ENCODE measurements at regions not wholly inside any gene's neighbourhood (a gene's known extent, or its start where the extent isn't known, plus 50 kb on each side); places are given as distances from the start of the nearest gene placed in this dataset.

DNA sequence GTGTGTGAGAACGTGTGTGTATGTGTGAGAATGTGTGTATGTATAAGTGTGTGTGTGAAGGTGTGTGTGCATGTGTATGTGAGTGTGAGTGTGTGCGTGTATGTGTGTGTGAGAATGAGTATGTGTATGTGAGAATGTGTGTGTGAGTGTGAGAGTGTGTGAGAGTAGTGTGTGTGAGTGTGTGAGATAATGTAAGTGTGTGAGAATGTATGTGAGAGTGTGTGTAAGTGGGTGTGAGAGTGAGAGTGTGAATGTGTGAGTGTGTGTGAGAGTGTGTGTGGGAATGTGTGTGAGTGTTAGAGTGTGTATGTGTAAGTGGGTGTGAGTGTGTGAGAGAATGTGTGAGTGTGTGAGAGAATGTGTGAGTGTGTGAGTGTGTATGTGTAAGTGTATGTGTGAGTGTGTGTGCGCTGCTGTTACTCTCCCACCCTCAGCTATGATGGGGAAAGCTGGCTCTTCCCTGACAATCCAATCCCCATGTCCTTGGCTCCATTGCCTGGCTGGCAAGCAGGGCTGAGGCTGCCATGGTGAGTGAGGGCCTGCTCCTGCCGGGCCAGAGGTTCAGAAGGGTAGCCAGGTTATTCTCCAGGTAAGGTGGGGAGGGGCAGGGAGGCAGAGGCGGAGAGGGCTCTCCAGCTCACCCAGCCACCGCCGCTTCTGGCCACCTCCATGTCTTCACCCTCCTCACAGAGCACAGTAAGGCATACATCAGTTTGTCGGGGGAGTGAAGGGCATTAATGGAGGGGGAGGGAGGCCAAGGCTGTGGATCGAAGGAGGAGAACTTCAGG lies 72.6 kb upstream of the PCBD1 start:
- intact Hi-C loops (cut with micrococcal nuclease): no loop called here

DNA sequence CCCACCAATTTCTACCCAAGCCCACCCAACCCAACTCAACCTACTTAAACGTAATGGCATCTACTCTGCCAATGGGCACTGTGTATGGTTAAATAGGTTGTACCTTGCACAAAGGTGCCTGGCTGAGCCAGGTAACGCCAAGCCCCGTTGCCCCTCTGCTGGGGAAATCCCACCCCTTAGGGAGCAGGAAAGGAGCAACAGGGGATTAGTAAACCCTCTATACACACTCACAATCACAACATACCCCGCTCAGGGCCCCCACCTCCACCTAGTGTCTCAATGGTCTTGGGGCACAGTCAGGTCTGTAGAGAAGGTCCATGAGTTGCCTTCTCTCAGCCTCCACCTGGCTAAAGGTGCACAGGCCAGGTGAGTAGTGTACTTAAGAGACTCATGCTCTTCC lies 74.3 kb upstream of the PCBD1 start:
- Histone ChIP-seq H3K9me3 (ENCODE audit: control insufficient read depth in 1 of 2, insufficient read depth in 1 of 2, low read depth in 1 of 2, low read length in 2 of 2) (no peaks in the 10 kb centered on the region), H3K9me2 (ENCODE audit: insufficient read depth) (no peaks in the 10 kb centered on the region), H3K4me2 (ENCODE audit: low read length) (no peak overlapping the region), H2AFZ (ENCODE audit: low read depth, low read length, poor library complexity, severe bottlenecking) (no peak overlapping the region), H3K36me3 (ENCODE audit: control insufficient read depth in 1 of 2, insufficient read depth in 2 of 2, low read length in 2 of 2) (no peaks in the 10 kb centered on the region), H4K20me1 (ENCODE audit: insufficient read depth) (no peaks in the 10 kb centered on the region), H3K4me3 (replicated peaks in 1 of 2; ENCODE audit: low read depth in 1 of 2, low read length in 2 of 2) (no peak overlapping the region), H3K27me3 (ENCODE audit: insufficient read depth, low read length) (peaks cover 14% of the 10 kb centered on the region), H3K79me2 (ENCODE audit: insufficient read depth, low read length) (no peaks in the 10 kb centered on the region), H3K27ac (ENCODE audit: low read depth, low read length) (no peak overlapping the region), H3K4me1 (ENCODE audit: control insufficient read depth in 1 of 2, insufficient read depth in 2 of 2, low read length in 2 of 2) (peaks cover under 1 to 1% of the 10 kb centered on the region in 2 experiments; a peak in 2 of 4 replicates), H3K9ac (ENCODE audit: low read length) (no peak overlapping the region)
- intact Hi-C loops (cut with micrococcal nuclease): no loop called here
- no TSS peak for BruUV-seq (replicated peaks)
- ChIA-PET CTCF (no interaction called here), RAD21 (ENCODE audit: low non-redundant PET in 1 of 2, low total read pairs in 2 of 2, uncharacterized antibody in 2 of 2, unreplicated experiment in 2 of 2) (no interaction called here), POLR2A (no interaction called here)
- DNase-seq (ENCODE audit: low read depth, low spot score) (no peak), ATAC-seq (no peak)
- TF ChIP-seq, protein P1, sequence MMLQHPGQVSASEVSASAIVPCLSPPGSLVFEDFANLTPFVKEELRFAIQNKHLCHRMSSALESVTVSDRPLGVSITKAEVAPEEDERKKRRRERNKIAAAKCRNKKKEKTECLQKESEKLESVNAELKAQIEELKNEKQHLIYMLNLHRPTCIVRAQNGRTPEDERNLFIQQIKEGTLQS (IDR thresholded peaks at IDR 0.05): no peak
- no peak for TF ChIP-seq SP1 (IDR thresholded peaks at IDR 0.05; ENCODE audit: low read depth)
- TF ChIP-seq, protein P2, sequence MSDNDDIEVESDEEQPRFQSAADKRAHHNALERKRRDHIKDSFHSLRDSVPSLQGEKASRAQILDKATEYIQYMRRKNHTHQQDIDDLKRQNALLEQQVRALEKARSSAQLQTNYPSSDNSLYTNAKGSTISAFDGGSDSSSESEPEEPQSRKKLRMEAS (IDR thresholded peaks at IDR 0.05): no peak
- TF ChIP-seq EZH2phosphoT487 (IDR thresholded peaks at IDR 0.05; ENCODE audit: borderline replicate concordance): no peak
- no peak for TF ChIP-seq SIN3A (IDR thresholded peaks at IDR 0.05; ENCODE audit: low read depth)
- TF ChIP-seq RAD21 (IDR thresholded peaks at IDR 0.05; ENCODE audit: low read depth): no peak
- no peak for TF ChIP-seq ZNF274 (IDR thresholded peaks at IDR 0.05; ENCODE audit: low read depth, low read length)
- no peak for TF ChIP-seq YY1 (IDR thresholded peaks at IDR 0.05; ENCODE audit: extremely low read depth, insufficient replicate concordance, low read depth, low read length)
- TF ChIP-seq ELF1 (IDR thresholded peaks at IDR 0.05; ENCODE audit: borderline replicate concordance, low read depth): no peak
- TF ChIP-seq SRF (IDR thresholded peaks at IDR 0.05; ENCODE audit: low read depth): no peak
- no peak for TF ChIP-seq JUND (IDR thresholded peaks at IDR 0.05)
- TF ChIP-seq, protein P3, sequence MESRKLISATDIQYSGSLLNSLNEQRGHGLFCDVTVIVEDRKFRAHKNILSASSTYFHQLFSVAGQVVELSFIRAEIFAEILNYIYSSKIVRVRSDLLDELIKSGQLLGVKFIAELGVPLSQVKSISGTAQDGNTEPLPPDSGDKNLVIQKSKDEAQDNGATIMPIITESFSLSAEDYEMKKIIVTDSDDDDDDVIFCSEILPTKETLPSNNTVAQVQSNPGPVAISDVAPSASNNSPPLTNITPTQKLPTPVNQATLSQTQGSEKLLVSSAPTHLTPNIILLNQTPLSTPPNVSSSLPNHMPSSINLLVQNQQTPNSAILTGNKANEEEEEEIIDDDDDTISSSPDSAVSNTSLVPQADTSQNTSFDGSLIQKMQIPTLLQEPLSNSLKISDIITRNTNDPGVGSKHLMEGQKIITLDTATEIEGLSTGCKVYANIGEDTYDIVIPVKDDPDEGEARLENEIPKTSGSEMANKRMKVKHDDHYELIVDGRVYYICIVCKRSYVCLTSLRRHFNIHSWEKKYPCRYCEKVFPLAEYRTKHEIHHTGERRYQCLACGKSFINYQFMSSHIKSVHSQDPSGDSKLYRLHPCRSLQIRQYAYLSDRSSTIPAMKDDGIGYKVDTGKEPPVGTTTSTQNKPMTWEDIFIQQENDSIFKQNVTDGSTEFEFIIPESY (IDR thresholded peaks at IDR 0.05; ENCODE audit: extremely low read depth, insufficient replicate concordance, low read length): no peak
- no peak for TF ChIP-seq FOSL1 (IDR thresholded peaks at IDR 0.05; ENCODE audit: low read depth)
- no peak for TF ChIP-seq TCF7L2 (IDR thresholded peaks at IDR 0.05; ENCODE audit: borderline replicate concordance, extremely low read depth, insufficient read depth, insufficient read length)

More for the DNA sequence above, 72.6 kb upstream of the PCBD1 start:
- ATAC-seq: no peak
- no peaks in the 10 kb centered on the region for H3K79me2 ChIP-seq (ENCODE audit: insufficient read depth, low read length)
- H3K27ac ChIP-seq (ENCODE audit: low read depth, low read length): no peak overlapping the region
- no peaks in the 10 kb centered on the region for H3K36me3 ChIP-seq (ENCODE audit: control insufficient read depth in 1 of 2, insufficient read depth in 2 of 2, low read length in 2 of 2)
- ChIA-PET RAD21 (ENCODE audit: low non-redundant PET in 1 of 2, low total read pairs in 2 of 2, uncharacterized antibody in 2 of 2, unreplicated experiment in 2 of 2) (no interaction called here), CTCF (no interaction called here), POLR2A (no interaction called here)
- no peak overlapping the region for H3K9ac ChIP-seq (ENCODE audit: low read length)
- H3K9me2 ChIP-seq (ENCODE audit: insufficient read depth): no peaks in the 10 kb centered on the region
- no peak overlapping the region for H3K4me2 ChIP-seq (ENCODE audit: low read length)
- H3K27me3 ChIP-seq (ENCODE audit: insufficient read depth, low read length): peaks cover 14% of the 10 kb centered on the region
- DNase-seq (ENCODE audit: low read depth, low spot score): no peak
- no peaks in the 10 kb centered on the region for H3K4me1 ChIP-seq (ENCODE audit: control insufficient read depth in 1 of 2, insufficient read depth in 2 of 2, low read length in 2 of 2)
- BruUV-seq (replicated peaks): no TSS peak
- H3K9me3 ChIP-seq (ENCODE audit: control insufficient read depth in 1 of 2, insufficient read depth in 1 of 2, low read depth in 1 of 2, low read length in 2 of 2): no peaks in the 10 kb centered on the region
- H4K20me1 ChIP-seq (ENCODE audit: insufficient read depth): no peaks in the 10 kb centered on the region
- TF ChIP-seq RAD21 (IDR thresholded peaks at IDR 0.05; ENCODE audit: low read depth) (no peak), SRF (IDR thresholded peaks at IDR 0.05; ENCODE audit: low read depth) (no peak)
- no peak overlapping the region for H2AFZ ChIP-seq (ENCODE audit: low read depth, low read length, poor library complexity, severe bottlenecking)
- H3K4me3 ChIP-seq (replicated peaks in 1 of 2; ENCODE audit: low read depth in 1 of 2, low read length in 2 of 2): no peak overlapping the region

All from HCT116 (cell line).